ENCODE measurements at regions not wholly inside any gene's neighbourhood (a gene's known extent, or its start where the extent isn't known, plus 50 kb on each side); places are given as distances from the start of the nearest gene placed in this dataset.

DNA sequence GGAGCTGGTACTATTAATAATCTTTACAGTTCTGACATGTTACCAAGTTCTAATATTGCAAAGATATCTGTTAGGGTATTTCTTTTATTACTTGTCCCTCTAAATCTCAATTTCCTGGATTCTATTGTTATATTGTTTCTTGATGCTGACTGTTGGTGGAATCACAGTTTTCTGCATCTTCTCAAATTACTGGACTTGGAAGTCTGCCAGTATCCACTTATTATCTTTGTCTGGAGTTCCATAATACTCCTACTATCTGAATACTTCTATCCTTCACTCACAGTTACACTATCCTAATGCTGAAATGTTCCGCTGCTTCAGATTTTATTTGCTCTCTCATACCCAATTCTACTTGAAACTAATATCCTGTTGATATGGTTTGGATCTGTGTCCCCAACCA is 1985.7 kb upstream of the PRR20A start:
- Histone ChIP-seq H3K27ac (ENCODE audit: low read depth in 1 of 2, low read length in 2 of 2) (no peak overlapping the region), H3K4me3 (ENCODE audit: low read depth in 1 of 3, low read length in 3 of 3) (no peak overlapping the region), H3K36me3 (ENCODE audit: control insufficient read depth in 4 of 4, insufficient read depth in 3 of 4, low read depth in 1 of 4, low read length in 3 of 4) (no peaks in the 10 kb centered on the region), H3K4me1 (ENCODE audit: control insufficient read depth in 4 of 4, insufficient read depth in 4 of 4, low read length in 3 of 4) (no peaks in the 10 kb centered on the region), H3K27me3 (ENCODE audit: control insufficient read depth in 4 of 4, insufficient read depth in 4 of 4, low read length in 3 of 4) (no peaks in the 10 kb centered on the region), H3K9ac (ENCODE audit: low read depth in 1 of 2, low read length in 2 of 2) (no peak overlapping the region), H3K9me3 (ENCODE audit: control insufficient read depth in 4 of 4, low read length in 3 of 4) (peaks cover 0 to 3% (median 0%) of the 10 kb centered on the region in 4 donors)
- WGBS: 83% methylated on average over 1 of the region's 1 CpG
- TF ChIP-seq, protein P1, sequence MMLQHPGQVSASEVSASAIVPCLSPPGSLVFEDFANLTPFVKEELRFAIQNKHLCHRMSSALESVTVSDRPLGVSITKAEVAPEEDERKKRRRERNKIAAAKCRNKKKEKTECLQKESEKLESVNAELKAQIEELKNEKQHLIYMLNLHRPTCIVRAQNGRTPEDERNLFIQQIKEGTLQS (IDR thresholded peaks at IDR 0.05): no peak
- no peak for TF ChIP-seq SP1 (IDR thresholded peaks at IDR 0.05)
- TF ChIP-seq EGR1 (IDR thresholded peaks at IDR 0.05; ENCODE audit: low read depth in 2 of 2): no peak
- no peak for TF ChIP-seq MAX (IDR thresholded peaks at IDR 0.05)
- no peak for DNase-seq (ENCODE audit: low spot score)

DNA sequence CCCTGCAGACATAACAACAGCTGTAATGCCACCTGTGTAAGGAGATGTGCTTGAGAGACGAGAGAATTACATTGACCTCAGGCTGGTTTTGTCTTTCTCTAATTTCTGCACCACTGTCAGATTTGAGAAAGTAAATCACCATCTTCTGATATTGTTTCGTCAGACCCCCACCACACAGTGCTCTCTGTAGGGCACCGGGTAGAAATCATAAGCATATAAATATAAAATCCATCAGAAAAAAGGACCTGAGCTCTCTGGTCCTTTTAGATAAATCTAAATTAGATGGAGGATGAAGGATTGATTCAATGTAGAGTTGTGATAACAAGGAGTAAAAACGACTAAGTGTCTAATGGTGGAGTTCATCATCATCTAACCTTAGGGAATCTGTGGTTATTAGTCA is 1981.0 kb upstream of the PRR20A start:
- Histone ChIP-seq H3K27me3 (ENCODE audit: control insufficient read depth in 4 of 4, insufficient read depth in 4 of 4, low read length in 3 of 4) (no peaks in the 10 kb centered on the region), H3K4me1 (ENCODE audit: control insufficient read depth in 4 of 4, insufficient read depth in 4 of 4, low read length in 3 of 4) (no peaks in the 10 kb centered on the region), H3K36me3 (ENCODE audit: control insufficient read depth in 4 of 4, insufficient read depth in 3 of 4, low read depth in 1 of 4, low read length in 3 of 4) (no peaks in the 10 kb centered on the region), H3K4me3 (ENCODE audit: low read depth in 1 of 3, low read length in 3 of 3) (no peak overlapping the region), H3K9me3 (ENCODE audit: control insufficient read depth in 4 of 4, low read length in 3 of 4) (peaks cover 0 to 3% (median 0%) of the 10 kb centered on the region in 4 donors), H3K9ac (ENCODE audit: low read depth in 1 of 2, low read length in 2 of 2) (no peak overlapping the region), H3K27ac (ENCODE audit: low read depth in 1 of 2, low read length in 2 of 2) (no peak overlapping the region)
- 63% methylated on average over 4 of the region's 4 CpGs for WGBS
- DNase-seq (ENCODE audit: low spot score): no peak
- no peak for TF ChIP-seq MAX (IDR thresholded peaks at IDR 0.05)
- TF ChIP-seq FOXA1 (IDR thresholded peaks at IDR 0.05): no peak
- TF ChIP-seq CTCF (IDR thresholded peaks at IDR 0.05; ENCODE audit: low read depth, low read length, missing input control): no peak
- no peak for TF ChIP-seq ZBTB33 (IDR thresholded peaks at IDR 0.05)
- TF ChIP-seq JUND (IDR thresholded peaks at IDR 0.05): no peak

GRCh38 chr13:55160867-55161266 is 1979.9 kb upstream of the PRR20A start:
- Histone ChIP-seq H3K9ac (ENCODE audit: low read depth in 1 of 2, low read length in 2 of 2) (no peak overlapping the region), H3K36me3 (ENCODE audit: control insufficient read depth in 4 of 4, insufficient read depth in 3 of 4, low read depth in 1 of 4, low read length in 3 of 4) (no peaks in the 10 kb centered on the region), H3K9me3 (ENCODE audit: control insufficient read depth in 4 of 4, low read length in 3 of 4) (peaks cover 0 to 3% (median 0%) of the 10 kb centered on the region in 4 donors), H3K27me3 (ENCODE audit: control insufficient read depth in 4 of 4, insufficient read depth in 4 of 4, low read length in 3 of 4) (no peaks in the 10 kb centered on the region), H3K4me3 (ENCODE audit: low read depth in 1 of 3, low read length in 3 of 3) (no peak overlapping the region), H3K4me1 (ENCODE audit: control insufficient read depth in 4 of 4, insufficient read depth in 4 of 4, low read length in 3 of 4) (no peaks in the 10 kb centered on the region), H3K27ac (ENCODE audit: low read depth in 1 of 2, low read length in 2 of 2) (no peak overlapping the region)
- no peak for DNase-seq (ENCODE audit: low spot score)
- WGBS: 48% methylated on average over 3 of the region's 3 CpGs
- TF ChIP-seq, protein P2, sequence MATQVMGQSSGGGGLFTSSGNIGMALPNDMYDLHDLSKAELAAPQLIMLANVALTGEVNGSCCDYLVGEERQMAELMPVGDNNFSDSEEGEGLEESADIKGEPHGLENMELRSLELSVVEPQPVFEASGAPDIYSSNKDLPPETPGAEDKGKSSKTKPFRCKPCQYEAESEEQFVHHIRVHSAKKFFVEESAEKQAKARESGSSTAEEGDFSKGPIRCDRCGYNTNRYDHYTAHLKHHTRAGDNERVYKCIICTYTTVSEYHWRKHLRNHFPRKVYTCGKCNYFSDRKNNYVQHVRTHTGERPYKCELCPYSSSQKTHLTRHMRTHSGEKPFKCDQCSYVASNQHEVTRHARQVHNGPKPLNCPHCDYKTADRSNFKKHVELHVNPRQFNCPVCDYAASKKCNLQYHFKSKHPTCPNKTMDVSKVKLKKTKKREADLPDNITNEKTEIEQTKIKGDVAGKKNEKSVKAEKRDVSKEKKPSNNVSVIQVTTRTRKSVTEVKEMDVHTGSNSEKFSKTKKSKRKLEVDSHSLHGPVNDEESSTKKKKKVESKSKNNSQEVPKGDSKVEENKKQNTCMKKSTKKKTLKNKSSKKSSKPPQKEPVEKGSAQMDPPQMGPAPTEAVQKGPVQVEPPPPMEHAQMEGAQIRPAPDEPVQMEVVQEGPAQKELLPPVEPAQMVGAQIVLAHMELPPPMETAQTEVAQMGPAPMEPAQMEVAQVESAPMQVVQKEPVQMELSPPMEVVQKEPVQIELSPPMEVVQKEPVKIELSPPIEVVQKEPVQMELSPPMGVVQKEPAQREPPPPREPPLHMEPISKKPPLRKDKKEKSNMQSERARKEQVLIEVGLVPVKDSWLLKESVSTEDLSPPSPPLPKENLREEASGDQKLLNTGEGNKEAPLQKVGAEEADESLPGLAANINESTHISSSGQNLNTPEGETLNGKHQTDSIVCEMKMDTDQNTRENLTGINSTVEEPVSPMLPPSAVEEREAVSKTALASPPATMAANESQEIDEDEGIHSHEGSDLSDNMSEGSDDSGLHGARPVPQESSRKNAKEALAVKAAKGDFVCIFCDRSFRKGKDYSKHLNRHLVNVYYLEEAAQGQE (IDR thresholded peaks at IDR 0.05): no peak
- no peak for TF ChIP-seq GABPA (IDR thresholded peaks at IDR 0.05 in 1 of 2, conservative IDR thresholded peaks at IDR 0.05 in 1 of 2)
- TF ChIP-seq RXRA (IDR thresholded peaks at IDR 0.05): no peak
- no peak for TF ChIP-seq RAD21 (IDR thresholded peaks at IDR 0.05)
- TF ChIP-seq TAF1 (conservative IDR thresholded peaks at IDR 0.05): no peak
- no peak for TF ChIP-seq NR2F2 (IDR thresholded peaks at IDR 0.05)
- TF ChIP-seq FOXA1 (IDR thresholded peaks at IDR 0.05): no peak
- no peak for TF ChIP-seq MAX (IDR thresholded peaks at IDR 0.05)
- no peak for TF ChIP-seq JUND (IDR thresholded peaks at IDR 0.05)
- no peak for TF ChIP-seq EGR1 (IDR thresholded peaks at IDR 0.05; ENCODE audit: low read depth in 2 of 2)
- TF ChIP-seq SP1 (IDR thresholded peaks at IDR 0.05): no peak
- TF ChIP-seq FOXA2 (IDR thresholded peaks at IDR 0.05): no peak
- TF ChIP-seq HNF4G (IDR thresholded peaks at IDR 0.05): no peak
- TF ChIP-seq, protein P1 (IDR thresholded peaks at IDR 0.05): no peak
- TF ChIP-seq CTCF (IDR thresholded peaks at IDR 0.05; ENCODE audit: low read depth, low read length, missing input control): no peak
